Right ventricle myocardium inferior (tissue), 1 donor: ENCODE measurements at regions not wholly inside any gene's neighbourhood (a gene's known extent, or its start where the extent isn't known, plus 50 kb on each side); places are given as distances from the start of the nearest gene placed in this dataset.
A peak's percentile ranks its signal among the peaks of the same experiment; 100 is the strongest.
"Not testable (repeated sequence)": the region's sequence is repeated elsewhere in the genome, so short reads cannot be mapped to it uniquely, and the experiment has no call there.

Source experiments
- ATAC-seq: fragments of 200-7000 bp; cut with Tn5 transposase; one replicate; pipeline ENCODE4 v1.9.1; 2020; ENCODE audit warnings: mild to moderate bottlenecking, moderate library complexity
- DNase-seq: peaks from one replicate; pipeline ENCODE4 v3.0.0; 2021; ENCODE audit errors: missing footprints
- intact Hi-C: fragments of 100-400 bp; cut with DNase I; formaldehyde crosslinking; loops from one replicate; pipeline ENCODE4 v1.11.0; 2022
- donor health status: DM: no; HTN: yes; CAD: no; lungs with severe emphysema.

- intact Hi-C loops = no loop called here
- DNase-seq (peak; percentile 74), ATAC-seq (peak; percentile 72)
Measured at GRCh38 chr12:116687888-116688287, 50.0 kb downstream of the SPRING1 start.

DNA sequence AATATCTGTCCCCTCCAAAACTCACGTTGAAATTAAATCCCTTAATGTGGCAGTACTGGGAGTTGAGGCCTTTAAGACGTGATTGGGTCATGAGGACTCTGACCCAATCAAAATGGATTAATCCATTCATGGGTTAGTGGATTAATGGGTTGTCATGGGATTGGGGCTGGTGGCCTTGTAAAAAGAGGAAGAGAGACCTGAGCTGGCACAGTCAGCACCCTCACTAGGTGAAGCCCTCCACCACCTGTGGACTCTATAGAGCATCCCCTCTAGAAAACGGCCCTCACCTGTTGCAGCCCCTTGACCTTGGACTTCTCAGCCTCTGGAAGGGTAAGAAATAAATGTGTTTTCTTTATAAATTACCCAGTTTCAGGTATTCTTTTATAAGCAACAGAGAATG lies 53.0 kb downstream of the SPRING1 start:
- intact Hi-C loops = no loop called here
- ATAC-seq = no peak

DNA sequence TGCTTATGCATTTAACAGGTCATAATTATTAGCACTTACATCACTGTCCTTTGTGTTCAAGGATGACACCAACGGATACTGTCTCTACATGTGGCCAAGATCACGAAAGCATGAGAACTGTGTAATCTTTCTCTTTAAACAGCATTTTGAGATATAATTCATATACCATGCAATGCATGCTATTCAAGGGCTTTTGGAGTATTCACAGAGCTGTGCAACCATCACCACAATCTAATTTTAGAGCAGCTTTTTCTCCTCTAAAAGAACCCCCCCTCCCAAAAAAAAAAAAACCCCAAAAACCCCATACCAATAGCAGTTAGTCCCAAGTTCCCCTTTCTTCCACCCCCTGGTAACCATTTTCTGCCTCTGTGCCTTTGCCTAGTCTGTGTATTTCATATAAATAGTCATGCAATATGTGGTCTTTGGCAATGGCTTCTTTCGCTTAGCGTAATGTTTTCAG lies 60.6 kb downstream of the SPRING1 start:
- ATAC-seq = no peak
- intact Hi-C loops = loop anchor here (5.0 kb wide), 1 partner anchor 80 kb away; no protein-coding TSS in a partner anchor
- no peak for DNase-seq

More for the DNA sequence above, 53.0 kb downstream of the SPRING1 start:
- DNase-seq = no peak

GRCh38 chr12:116675339-116676107 lies 62.3 kb downstream of the SPRING1 start:
- no peak for DNase-seq
- peak; percentile 37 for ATAC-seq
- intact Hi-C loops = loop anchor here (5.0 kb wide), 1 partner anchor 78 kb away; no protein-coding TSS in a partner anchor

GRCh38 chr12:116674643-116675183 lies 63.2 kb downstream of the SPRING1 start:
- ATAC-seq (no peak), DNase-seq (no peak)
- intact Hi-C loops = loop anchor here (5.0 kb wide), 1 partner anchor 77 kb away; no protein-coding TSS in a partner anchor

- intact Hi-C loops = no loop called here
- no peak for ATAC-seq
- no peak for DNase-seq
Measured at GRCh38 chr12:116673681-116674111, 64.2 kb downstream of the SPRING1 start.

DNA sequence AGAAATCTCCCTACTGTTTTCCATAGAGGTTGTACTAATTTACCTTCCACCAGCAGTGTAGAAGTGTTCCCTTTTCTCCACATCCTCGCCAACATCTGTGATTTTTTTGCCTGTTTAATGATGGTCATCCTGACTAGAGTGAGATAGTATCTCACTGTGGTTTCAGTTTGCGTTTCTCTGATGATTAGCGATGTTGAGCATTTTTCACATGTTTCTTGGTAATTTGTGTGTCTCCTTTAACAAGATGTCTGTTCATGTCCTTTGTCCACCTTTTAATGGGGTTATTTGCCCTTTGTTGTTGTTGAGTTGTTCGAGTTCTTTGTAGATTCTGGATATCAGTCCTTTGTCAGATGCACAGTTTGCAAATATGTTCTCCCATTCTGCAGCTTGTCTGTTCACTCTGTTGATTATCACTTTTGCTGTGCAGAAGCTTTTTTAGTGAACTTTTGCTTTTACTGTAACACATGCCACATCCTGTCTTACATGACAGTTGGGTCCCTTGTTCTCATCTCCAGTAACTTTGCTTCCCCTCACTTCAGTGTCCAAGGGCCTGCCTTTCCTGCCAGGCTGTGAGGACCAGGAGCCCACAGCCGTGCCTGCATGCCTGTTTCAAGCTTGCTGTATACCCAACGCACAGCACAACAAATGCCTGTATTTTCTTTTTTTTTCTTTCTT lies 64.9 kb downstream of the SPRING1 start:
- DNase-seq (no peak), ATAC-seq (no peak)
- intact Hi-C loops = no loop called here

DNA sequence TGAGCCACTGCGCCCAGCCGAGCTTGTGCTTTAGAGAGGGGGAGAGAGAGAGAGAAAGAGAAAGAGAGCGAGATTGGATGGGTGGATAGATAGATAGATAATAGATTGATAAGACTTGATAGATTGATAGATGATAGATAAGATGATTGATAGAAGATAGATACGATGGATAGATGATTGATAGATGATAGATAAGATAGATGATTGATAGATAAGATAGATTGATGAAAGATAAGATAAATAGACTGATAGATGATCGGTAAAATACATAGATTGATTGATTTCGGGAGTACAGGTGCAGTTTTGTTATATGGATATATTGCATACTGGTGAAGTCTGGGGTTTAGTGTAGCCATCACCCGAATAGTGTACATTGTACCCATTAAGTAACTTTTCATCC lies 65.9 kb downstream of the SPRING1 start:
- ATAC-seq (no peak), DNase-seq (no peak)
- intact Hi-C loops = no loop called here

- DNase-seq = no peak
- intact Hi-C loops = no loop called here
- no peak for ATAC-seq
Measured at GRCh38 chr12:116670859-116671258, 67.0 kb downstream of the SPRING1 start.

DNA sequence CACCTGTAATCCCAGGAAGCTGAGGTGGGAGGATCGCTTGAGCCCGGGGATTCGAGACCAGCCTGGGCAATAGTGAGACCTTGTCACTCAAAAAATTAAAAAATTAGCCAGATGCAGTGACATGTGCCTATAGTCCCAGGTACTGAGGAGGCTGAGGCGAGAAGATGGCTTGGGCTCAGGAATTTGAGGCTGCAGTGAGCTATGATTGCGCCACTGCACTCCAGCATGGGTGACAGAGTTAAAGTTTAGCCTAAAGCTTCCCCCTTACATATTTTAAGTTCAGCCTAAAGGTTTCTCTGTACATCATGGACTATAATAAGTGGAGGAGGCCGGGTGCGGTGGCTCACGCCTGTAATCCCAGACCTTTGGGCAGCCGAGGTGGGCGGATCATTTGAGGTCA lies 70.1 kb downstream of the SPRING1 start:
- no peak for ATAC-seq
- intact Hi-C loops = no loop called here
- no peak for DNase-seq

DNA sequence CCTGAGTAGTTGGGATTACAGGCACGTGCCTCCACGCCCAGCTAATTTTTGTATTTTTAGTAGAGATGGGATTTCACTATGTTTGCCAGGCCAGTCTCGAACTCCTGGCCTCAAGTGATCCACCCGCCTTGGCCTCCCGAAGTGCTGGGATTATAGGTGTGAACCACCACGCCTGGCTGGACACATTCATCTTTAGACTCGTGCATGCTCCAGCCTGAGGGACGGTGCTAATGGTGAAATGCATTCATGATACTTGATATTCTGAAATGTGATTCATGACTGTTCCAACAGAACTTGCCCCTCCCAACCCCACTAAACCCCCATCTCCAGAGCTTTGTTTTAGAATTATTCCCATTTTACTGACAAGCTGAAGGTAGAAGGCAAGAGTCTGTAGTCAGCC lies 71.0 kb downstream of the SPRING1 start:
- intact Hi-C loops, DNase-seq, ATAC-seq: not testable (repeated sequence)

GRCh38 chr12:116666305-116666673 lies 71.6 kb downstream of the SPRING1 start:
- intact Hi-C loops = no loop called here
- ATAC-seq (no peak), DNase-seq (no peak)

DNA sequence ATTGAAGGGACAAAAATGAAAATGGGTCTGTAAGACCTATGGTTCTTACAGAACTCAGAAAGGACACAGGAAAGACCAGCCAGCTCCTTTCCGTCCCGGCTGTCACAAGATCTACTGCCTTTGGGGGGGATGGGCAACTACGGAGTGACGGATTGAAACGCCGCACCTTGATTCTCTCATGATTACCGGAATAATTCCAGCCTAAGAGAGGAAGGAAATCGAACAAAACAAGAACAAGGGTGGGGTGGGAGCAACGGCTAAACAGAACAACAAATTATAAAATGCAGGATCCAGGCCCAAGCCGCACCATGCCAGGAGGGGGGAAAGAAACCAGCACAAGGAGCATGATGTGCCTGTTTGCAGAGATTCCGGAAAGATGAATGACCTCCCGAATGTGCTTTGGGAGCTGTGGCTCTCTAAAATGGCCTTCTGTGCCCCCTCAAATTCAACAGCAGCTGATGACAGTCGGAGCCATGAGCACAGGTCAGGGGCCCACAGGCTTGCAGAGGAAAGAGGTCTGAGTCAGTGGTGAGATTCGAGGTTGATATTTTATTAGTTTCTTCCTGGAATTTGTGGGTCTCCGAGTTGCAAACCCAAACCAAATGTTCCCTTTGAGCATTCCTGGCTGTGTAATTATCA lies 72.1 kb downstream of the SPRING1 start:
- ATAC-seq (no peak), DNase-seq (no peak)
- intact Hi-C loops = no loop called here

DNA sequence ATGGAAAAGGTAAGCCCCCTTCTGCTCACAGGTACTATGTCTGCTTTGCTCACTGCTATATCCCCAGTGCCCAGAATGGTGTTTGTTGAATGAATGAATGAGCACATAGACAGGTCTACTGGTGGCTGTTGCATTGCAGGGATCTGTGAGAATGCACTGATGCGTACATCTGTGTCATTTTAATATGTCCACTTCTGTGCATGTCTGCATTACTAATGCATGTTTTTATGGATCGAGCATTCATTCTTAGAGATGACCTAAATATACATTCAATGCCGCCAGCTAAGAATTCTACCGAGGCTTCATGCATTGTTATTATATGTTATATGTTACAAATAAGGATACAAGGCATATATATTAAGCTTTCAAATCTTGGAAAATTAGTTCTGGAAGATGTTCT lies 73.8 kb downstream of the SPRING1 start:
- ATAC-seq (no peak), DNase-seq (no peak)
- intact Hi-C loops = no loop called here

- no peak for DNase-seq
- ATAC-seq = no peak
- intact Hi-C loops = no loop called here
Measured at GRCh38 chr12:116662612-116663144, 75.2 kb downstream of the SPRING1 start.

- DNase-seq (no peak), ATAC-seq (no peak)
- intact Hi-C loops = no loop called here
Measured at GRCh38 chr12:116661341-116661740, 76.5 kb downstream of the SPRING1 start.

DNA sequence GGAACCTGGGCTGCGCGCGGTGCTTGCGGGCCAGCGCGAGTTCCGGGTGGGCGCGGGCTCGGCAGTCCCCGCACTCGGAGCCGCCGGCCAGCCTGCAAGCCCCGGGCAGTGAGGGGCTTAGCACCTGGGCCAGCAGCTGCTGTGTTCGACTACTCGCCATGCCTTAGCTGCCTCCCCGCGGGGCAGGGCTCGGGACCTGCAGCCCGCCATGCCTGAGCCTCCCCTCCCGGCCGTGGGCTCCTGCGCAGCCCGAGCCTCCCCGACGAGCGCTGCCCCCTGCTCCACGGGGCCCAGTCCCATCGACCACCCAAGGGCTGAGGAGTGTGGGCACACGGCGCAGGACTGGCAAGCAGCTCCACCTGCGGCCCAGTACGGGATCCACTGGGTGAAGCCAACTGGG lies 77.1 kb downstream of the SPRING1 start:
- ATAC-seq, DNase-seq, intact Hi-C loops: not testable (repeated sequence)

- no peak for DNase-seq
- ATAC-seq = no peak
- intact Hi-C loops = no loop called here
Measured at GRCh38 chr12:116659771-116660481, 77.9 kb downstream of the SPRING1 start.
